ENCODE measurements at regions not wholly inside any gene's neighbourhood (a gene's known extent, or its start where the extent isn't known, plus 50 kb on each side); places are given as distances from the start of the nearest gene placed in this dataset.

GRCh38 chr6:96682017-96682416 lies 119.1 kb downstream of the FHL5 start:
- TF ChIP-seq CTCF (conservative IDR thresholded peaks at IDR 0.05 in 1 of 2, IDR thresholded peaks at IDR 0.05 in 1 of 2; ENCODE audit: low read depth in 1 of 2, low read length in 2 of 2) (no peak), EZH2 (IDR thresholded peaks at IDR 0.05; ENCODE audit: low read length, missing control alignments) (no peak)

Measured in fibroblast of lung (primary cell).